HG03095 (cell line): ENCODE measurements at regions not wholly inside any gene's neighbourhood (a gene's known extent, or its start where the extent isn't known, plus 50 kb on each side); places are given as distances from the start of the nearest gene placed in this dataset.
"Not testable (repeated sequence)": the region's sequence is repeated elsewhere in the genome, so short reads cannot be mapped to it uniquely, and the experiment has no call there.

Experiments
- ATAC-seq: cut with Tn5 transposase; IDR thresholded peaks from one replicate; pipeline ENCODE4 v1.9.1; 2021; ENCODE audit warnings: moderate library complexity; ENCODE audit not compliant: unreplicated experiment

DNA sequence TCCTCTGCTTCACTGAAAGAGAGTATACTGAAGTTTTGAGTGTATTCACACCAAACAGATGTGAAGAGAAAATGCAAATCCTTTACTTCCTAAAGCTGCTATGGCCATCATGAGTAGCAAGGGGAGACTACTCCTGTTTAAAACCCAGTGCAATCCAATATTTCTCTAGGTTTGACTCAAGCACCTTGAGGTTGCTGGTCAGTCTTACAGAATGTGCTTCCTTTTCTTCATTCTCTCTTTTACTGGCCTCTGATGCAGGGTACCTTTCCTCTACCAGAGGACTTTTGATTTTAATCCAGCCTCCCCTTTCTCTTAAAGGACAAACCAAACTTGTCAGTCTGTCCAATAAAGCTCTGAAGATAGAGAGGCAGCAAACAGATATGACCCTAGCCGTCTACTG, 98.1 kb upstream of the TLE4 start:
- ATAC-seq: no peak

DNA sequence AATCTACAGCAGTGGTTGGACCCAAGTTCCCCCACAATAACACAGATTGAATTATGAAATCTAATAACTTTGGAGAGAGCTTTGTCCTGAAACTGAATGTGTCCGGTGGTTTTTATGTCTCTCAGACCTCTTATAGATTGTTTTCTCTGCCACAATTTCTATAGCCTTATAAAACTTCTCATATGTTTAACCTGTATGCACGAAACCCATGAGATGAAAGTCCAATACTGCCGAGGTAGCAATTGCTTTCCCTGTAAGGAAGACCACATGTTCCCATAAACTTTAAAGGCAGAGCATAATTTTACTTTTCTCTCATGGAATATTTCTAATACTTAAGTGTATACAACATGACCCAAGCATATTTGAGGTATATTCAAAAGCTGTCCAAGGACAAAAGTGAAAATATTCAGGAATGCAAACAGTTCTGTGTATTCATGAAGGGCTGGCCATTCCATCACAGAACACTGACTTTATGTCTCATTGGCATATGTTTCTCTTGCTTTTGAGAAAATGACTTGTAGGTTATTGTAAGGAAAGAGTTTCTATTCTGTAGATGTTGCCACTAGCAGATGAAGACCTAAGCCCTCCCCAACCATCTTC, 94.4 kb upstream of the TLE4 start:
- no peak for ATAC-seq

DNA sequence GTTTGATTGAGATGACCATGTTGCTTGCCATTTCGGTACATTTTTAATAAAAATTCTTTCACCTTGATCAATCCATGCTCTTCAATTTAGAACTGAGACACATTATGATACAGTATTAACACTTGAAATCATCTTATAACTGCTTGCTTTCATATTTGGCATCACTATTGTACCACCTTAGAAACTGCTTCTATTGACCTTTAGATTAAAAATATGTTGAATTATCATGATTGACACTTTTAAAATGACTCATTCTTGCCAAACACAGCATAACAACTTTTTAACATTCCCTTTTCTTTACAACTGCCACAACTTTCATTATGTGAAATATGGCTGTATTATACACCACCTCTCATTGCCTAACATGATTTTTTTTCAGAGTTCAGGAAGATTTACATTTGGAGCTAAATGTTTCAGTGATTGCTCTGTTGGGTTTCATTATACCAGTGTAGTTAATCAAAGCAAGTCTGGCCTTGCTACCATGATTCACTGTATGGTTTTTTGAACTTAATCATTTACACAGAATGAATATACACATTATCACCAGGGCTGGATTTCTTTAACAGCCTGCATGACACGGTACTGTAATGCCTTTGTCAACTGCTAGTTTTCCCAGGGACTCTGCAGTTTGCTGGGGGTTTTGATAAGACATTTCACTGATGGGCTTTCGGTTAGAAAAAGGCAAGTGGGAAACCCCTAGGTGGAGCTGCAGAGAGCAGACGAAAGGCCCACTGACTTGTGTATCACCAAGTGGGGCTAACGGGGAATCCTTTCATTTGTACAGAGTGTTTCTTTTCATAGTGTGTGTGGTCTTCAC, 93.6 kb upstream of the TLE4 start:
- no peak for ATAC-seq

DNA sequence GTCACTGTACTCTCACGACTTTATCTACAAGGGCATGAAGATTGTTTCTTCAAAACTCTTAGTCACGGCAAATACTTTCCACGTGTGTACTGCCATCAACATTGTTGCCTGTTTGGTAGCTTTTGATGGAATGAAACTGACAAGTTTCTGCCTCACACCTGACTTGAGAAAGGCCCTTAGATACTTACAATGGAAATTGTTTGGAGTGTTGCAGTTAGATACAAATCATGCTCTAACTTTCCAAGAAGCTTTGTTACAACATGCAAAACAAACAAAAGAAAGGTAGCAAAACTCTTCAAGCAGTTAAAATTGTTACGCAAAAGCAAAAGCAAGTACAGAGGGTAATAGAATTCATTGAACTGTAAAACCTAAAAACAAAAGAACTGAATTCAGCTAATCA, 91.1 kb upstream of the TLE4 start:
- no peak for ATAC-seq

DNA sequence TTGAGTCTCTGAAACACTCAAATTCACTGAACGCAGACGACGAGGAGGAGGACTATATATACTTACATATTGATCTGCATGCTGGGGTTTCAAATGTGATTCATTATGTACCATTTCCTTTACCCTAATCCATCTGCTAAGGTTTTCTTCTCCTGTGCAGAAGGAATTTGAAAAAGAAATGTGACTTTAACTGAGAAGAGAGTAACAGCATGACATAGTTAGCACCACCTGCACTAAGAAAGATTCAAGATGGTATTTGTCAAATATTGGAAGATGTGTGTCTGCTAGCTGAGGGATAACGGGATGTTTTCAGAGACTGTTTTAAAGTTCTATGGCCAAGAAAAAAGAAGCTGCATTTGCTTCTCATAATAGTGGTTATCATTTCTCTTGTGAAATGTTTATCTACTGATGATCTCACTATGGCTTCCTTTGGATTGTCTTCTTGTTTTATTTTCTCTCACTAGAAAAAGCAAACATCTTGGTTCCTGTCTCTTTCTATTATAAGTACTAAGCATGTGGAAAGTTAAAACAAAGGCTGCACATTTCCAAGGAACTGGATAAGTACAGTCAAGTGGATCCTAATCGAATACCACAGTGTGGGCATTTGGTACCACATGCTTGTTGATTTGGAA, 89.8 kb upstream of the TLE4 start:
- ATAC-seq: no peak

- no peak for ATAC-seq
Measured at GRCh38 chr9:79485258-79485657, 86.5 kb upstream of the TLE4 start.

GRCh38 chr9:79489261-79490000, 82.3 kb upstream of the TLE4 start:
- no peak for ATAC-seq

- no peak for ATAC-seq
Measured at GRCh38 chr9:79490657-79491248, 81.0 kb upstream of the TLE4 start.

GRCh38 chr9:79492092-79493009, 79.4 kb upstream of the TLE4 start:
- ATAC-seq: no peak

- not testable (repeated sequence) for ATAC-seq
Measured at GRCh38 chr9:79500196-79500864, 71.4 kb upstream of the TLE4 start.

DNA sequence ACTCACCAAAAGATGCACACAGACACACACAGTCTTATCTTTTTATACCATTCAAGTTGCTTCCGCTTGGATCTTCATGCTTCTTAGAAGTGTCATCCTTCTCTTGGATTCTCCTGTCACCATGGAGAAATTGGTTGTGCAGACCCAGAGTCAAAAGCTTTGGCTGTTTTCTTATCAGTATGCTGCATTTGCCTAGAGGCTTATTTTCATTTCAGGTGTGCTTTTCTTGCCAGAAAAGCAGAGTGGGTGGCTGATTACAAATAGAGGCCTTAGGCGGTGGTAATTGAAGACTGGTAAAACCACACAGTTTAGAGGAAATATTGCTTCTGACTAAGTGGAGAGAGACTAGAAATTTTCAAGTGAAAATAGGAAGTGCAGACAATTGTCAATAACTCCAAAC, 70.2 kb upstream of the TLE4 start:
- no peak for ATAC-seq

DNA sequence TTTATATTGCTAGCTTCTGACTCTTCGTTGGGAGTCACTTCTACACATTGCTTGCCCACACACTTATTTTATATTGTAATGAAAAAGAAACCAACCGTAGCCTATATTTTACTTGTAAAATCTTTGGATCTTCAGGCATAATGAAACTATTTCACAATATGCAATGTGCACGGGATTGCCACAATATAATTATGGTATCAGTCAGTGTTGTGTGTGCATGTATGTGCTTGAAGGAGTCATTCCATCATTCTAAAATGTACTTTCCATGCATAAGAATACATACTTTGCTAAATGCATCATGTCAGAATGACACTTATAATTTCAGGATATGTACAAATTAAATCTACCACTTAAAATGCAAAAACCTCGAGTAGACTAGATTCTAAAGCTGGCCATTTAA, 64.0 kb upstream of the TLE4 start:
- no peak for ATAC-seq

- ATAC-seq: no peak
Measured at GRCh38 chr9:79512251-79512650, 59.5 kb upstream of the TLE4 start.
